ENCODE measurements at regions not wholly inside any gene's neighbourhood (a gene's known extent, or its start where the extent isn't known, plus 50 kb on each side); places are given as distances from the start of the nearest gene placed in this dataset.

GRCh38 chr16:72464597-72465368 lies 292.8 kb upstream of the PMFBP1 start:
- no peak for TF ChIP-seq CTCF (IDR thresholded peaks at IDR 0.05)
- TF ChIP-seq POLR2A (IDR thresholded peaks at IDR 0.05), result no peak

Data from right lobe of liver (tissue), 4 donors.